Gastrocnemius medialis (tissue), 4 donors: ENCODE measurements at regions not wholly inside any gene's neighbourhood (a gene's known extent, or its start where the extent isn't known, plus 50 kb on each side); places are given as distances from the start of the nearest gene placed in this dataset.

Experiments used
- CTCF ChIP-seq, 5 experiments: fragments of 450-650 bp in 3 of 5; fragments of 200-600 bp in 2 of 5; sonication (generic) in 2 of 5; IDR thresholded peaks in 4 of 5; conservative IDR thresholded peaks in 1 of 5; 1 replicate in 4 of 5; 2 replicates in 1 of 5; pipeline ENCODE4 v1.5.1; 2016 to 2019; ENCODE audit warnings: antibody characterized with exemption in 5 of 5, mild to moderate bottlenecking in 3 of 5, moderate library complexity in 3 of 5
- POLR2A ChIP-seq, 2 donors: fragments of 450-650 bp; IDR thresholded peaks; one replicate each; pipeline ENCODE4 v1.6.1; 2017; ENCODE audit warnings: antibody characterized with exemption in 2 of 2, mild to moderate bottlenecking in 2 of 2, moderate library complexity in 2 of 2

GRCh38 chr3:145692751-145693150 lies 468.2 kb downstream of the PLOD2 start:
- TF ChIP-seq CTCF (IDR thresholded peaks at IDR 0.05 in 4 of 5, conservative IDR thresholded peaks at IDR 0.05 in 1 of 5) = no peak
- no peak for TF ChIP-seq POLR2A (IDR thresholded peaks at IDR 0.05)
